ENCODE measurements at regions not wholly inside any gene's neighbourhood (a gene's known extent, or its start where the extent isn't known, plus 50 kb on each side); places are given as distances from the start of the nearest gene placed in this dataset.

- TF ChIP-seq CTCF (IDR thresholded peaks at IDR 0.05) (no peak), POLR2A (IDR thresholded peaks at IDR 0.05) (no peak)
Measured at GRCh38 chr16:22732959-22733358, 81.0 kb upstream of the HS3ST2 start.

Data from right lobe of liver (tissue), 4 donors.